ENCODE measurements at regions not wholly inside any gene's neighbourhood (a gene's known extent, or its start where the extent isn't known, plus 50 kb on each side); places are given as distances from the start of the nearest gene placed in this dataset.

- TF ChIP-seq, protein P1, sequence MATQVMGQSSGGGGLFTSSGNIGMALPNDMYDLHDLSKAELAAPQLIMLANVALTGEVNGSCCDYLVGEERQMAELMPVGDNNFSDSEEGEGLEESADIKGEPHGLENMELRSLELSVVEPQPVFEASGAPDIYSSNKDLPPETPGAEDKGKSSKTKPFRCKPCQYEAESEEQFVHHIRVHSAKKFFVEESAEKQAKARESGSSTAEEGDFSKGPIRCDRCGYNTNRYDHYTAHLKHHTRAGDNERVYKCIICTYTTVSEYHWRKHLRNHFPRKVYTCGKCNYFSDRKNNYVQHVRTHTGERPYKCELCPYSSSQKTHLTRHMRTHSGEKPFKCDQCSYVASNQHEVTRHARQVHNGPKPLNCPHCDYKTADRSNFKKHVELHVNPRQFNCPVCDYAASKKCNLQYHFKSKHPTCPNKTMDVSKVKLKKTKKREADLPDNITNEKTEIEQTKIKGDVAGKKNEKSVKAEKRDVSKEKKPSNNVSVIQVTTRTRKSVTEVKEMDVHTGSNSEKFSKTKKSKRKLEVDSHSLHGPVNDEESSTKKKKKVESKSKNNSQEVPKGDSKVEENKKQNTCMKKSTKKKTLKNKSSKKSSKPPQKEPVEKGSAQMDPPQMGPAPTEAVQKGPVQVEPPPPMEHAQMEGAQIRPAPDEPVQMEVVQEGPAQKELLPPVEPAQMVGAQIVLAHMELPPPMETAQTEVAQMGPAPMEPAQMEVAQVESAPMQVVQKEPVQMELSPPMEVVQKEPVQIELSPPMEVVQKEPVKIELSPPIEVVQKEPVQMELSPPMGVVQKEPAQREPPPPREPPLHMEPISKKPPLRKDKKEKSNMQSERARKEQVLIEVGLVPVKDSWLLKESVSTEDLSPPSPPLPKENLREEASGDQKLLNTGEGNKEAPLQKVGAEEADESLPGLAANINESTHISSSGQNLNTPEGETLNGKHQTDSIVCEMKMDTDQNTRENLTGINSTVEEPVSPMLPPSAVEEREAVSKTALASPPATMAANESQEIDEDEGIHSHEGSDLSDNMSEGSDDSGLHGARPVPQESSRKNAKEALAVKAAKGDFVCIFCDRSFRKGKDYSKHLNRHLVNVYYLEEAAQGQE (IDR thresholded peaks at IDR 0.05; ENCODE audit: insufficient read depth in 1 of 2, low read depth in 2 of 2, low read length in 2 of 2) = no peak
- no peak for TF ChIP-seq FOXP2 (optimal IDR thresholded peaks at IDR 0.05; ENCODE audit: borderline replicate concordance, extremely low read depth, extremely low read length, insufficient read depth)
- no peak for TF ChIP-seq SIN3A (IDR thresholded peaks at IDR 0.05; ENCODE audit: borderline replicate concordance, insufficient read depth, low read length)
- TF ChIP-seq POLR2AphosphoS5 (IDR thresholded peaks at IDR 0.05; ENCODE audit: low read depth, low read length) = no peak
- TF ChIP-seq TAF1 (IDR thresholded peaks at IDR 0.05; ENCODE audit: borderline replicate concordance, insufficient read depth, low read length) = no peak
Measured at GRCh38 chr16:5463820-5464219, 366.2 kb upstream of the EEF2KMT start.

DNA sequence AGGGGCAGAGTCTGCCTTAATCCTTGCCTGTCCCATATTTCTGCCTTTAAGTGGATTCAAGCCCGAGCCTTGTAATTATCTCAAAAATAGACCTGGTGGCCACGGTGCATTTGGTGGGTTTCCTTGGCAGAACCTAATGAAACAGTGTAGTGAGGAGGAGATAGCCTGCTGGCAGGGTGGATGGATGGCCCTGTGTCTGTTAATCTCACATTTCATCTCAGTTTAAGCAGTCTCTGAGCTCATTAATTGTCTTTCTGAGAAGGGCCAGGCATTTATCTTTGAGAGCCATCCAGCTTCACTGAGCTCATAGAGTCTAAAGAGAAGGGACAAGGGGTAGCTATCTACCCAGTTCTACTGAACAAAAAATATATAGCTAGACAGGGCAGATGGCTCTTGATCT is 364.0 kb upstream of the EEF2KMT start:
- TF ChIP-seq FOXP2 (optimal IDR thresholded peaks at IDR 0.05; ENCODE audit: borderline replicate concordance, extremely low read depth, extremely low read length, insufficient read depth) = no peak
- no peak for TF ChIP-seq SIN3A (IDR thresholded peaks at IDR 0.05; ENCODE audit: borderline replicate concordance, insufficient read depth, low read length)
- TF ChIP-seq, protein P1 (IDR thresholded peaks at IDR 0.05; ENCODE audit: insufficient read depth in 1 of 2, low read depth in 2 of 2, low read length in 2 of 2) = no peak
- no peak for TF ChIP-seq TAF1 (IDR thresholded peaks at IDR 0.05; ENCODE audit: borderline replicate concordance, insufficient read depth, low read length)
- no peak for TF ChIP-seq POLR2AphosphoS5 (IDR thresholded peaks at IDR 0.05; ENCODE audit: low read depth, low read length)

- TF ChIP-seq TAF1 (IDR thresholded peaks at IDR 0.05; ENCODE audit: borderline replicate concordance, insufficient read depth, low read length) = no peak
- TF ChIP-seq SIN3A (IDR thresholded peaks at IDR 0.05; ENCODE audit: borderline replicate concordance, insufficient read depth, low read length) = no peak
- no peak for TF ChIP-seq FOXP2 (optimal IDR thresholded peaks at IDR 0.05; ENCODE audit: borderline replicate concordance, extremely low read depth, extremely low read length, insufficient read depth)
- TF ChIP-seq, protein P1 (IDR thresholded peaks at IDR 0.05; ENCODE audit: insufficient read depth in 1 of 2, low read depth in 2 of 2, low read length in 2 of 2) = no peak
- no peak for TF ChIP-seq POLR2AphosphoS5 (IDR thresholded peaks at IDR 0.05; ENCODE audit: low read depth, low read length)
Measured at GRCh38 chr16:5461141-5461540, 363.5 kb upstream of the EEF2KMT start.

GRCh38 chr16:5460701-5461100 is 363.1 kb upstream of the EEF2KMT start:
- TF ChIP-seq TAF1 (IDR thresholded peaks at IDR 0.05; ENCODE audit: borderline replicate concordance, insufficient read depth, low read length) (no peak), SIN3A (IDR thresholded peaks at IDR 0.05; ENCODE audit: borderline replicate concordance, insufficient read depth, low read length) (no peak), FOXP2 (optimal IDR thresholded peaks at IDR 0.05; ENCODE audit: borderline replicate concordance, extremely low read depth, extremely low read length, insufficient read depth) (no peak), POLR2AphosphoS5 (IDR thresholded peaks at IDR 0.05; ENCODE audit: low read depth, low read length) (no peak)
- TF ChIP-seq, protein P1 (IDR thresholded peaks at IDR 0.05; ENCODE audit: insufficient read depth in 1 of 2, low read depth in 2 of 2, low read length in 2 of 2) = no peak

GRCh38 chr16:5459863-5460262 is 362.3 kb upstream of the EEF2KMT start:
- TF ChIP-seq SIN3A (IDR thresholded peaks at IDR 0.05; ENCODE audit: borderline replicate concordance, insufficient read depth, low read length) (no peak), FOXP2 (optimal IDR thresholded peaks at IDR 0.05; ENCODE audit: borderline replicate concordance, extremely low read depth, extremely low read length, insufficient read depth) (no peak), POLR2AphosphoS5 (IDR thresholded peaks at IDR 0.05; ENCODE audit: low read depth, low read length) (no peak), TAF1 (IDR thresholded peaks at IDR 0.05; ENCODE audit: borderline replicate concordance, insufficient read depth, low read length) (no peak)
- TF ChIP-seq, protein P1 (IDR thresholded peaks at IDR 0.05; ENCODE audit: insufficient read depth in 1 of 2, low read depth in 2 of 2, low read length in 2 of 2) = no peak
